Mesenchymal stem cell (in vitro differentiated cells and primary cell): ENCODE measurements at regions not wholly inside any gene's neighbourhood (a gene's known extent, or its start where the extent isn't known, plus 50 kb on each side); places are given as distances from the start of the nearest gene placed in this dataset.

Experiments used
- DNase-seq: peaks from one replicate; pipeline ENCODE4 v3.0.0-alpha.2; 2013
- H2AFZ ChIP-seq: one replicate; pipeline ENCODE4 v1.6.1; 2013; ENCODE audit warnings: low read depth, mild to moderate bottlenecking, control low read depth, inconsistent platforms, low read length, moderate library complexity
- H2AK5ac ChIP-seq: 2 replicates; pipeline ENCODE4 v1.6.1; 2013; ENCODE audit warnings: low read length, moderate library complexity, mild to moderate bottlenecking, inconsistent platforms; ENCODE audit not compliant: severe bottlenecking
- H2BK120ac ChIP-seq: one replicate; pipeline ENCODE4 v1.6.1; 2013; ENCODE audit warnings: low read depth, mild to moderate bottlenecking, inconsistent platforms, low read length, moderate library complexity
- H2BK12ac ChIP-seq, 2 experiments: one replicate each; pipeline ENCODE4 v1.6.1; 2013; ENCODE audit warnings: inconsistent platforms in 2 of 2, low read length in 2 of 2, mild to moderate bottlenecking in 2 of 2, moderate library complexity in 2 of 2, control low read depth in 1 of 2
- H2BK15ac ChIP-seq: one replicate; pipeline ENCODE4 v1.6.1; 2013; ENCODE audit warnings: mild to moderate bottlenecking, low read depth, inconsistent platforms; ENCODE audit not compliant: poor library complexity, severe bottlenecking
- H2BK5ac ChIP-seq: 2 replicates; pipeline ENCODE4 v1.6.1; 2013; ENCODE audit warnings: low read depth, mild to moderate bottlenecking, low read length, control low read depth, inconsistent platforms; ENCODE audit not compliant: poor library complexity, severe bottlenecking
- H3K14ac ChIP-seq, 2 experiments: one replicate each; pipeline ENCODE4 v1.6.1; 2013; ENCODE audit warnings: inconsistent platforms in 2 of 2, low read length in 2 of 2, control low read depth in 1 of 2, mild to moderate bottlenecking in 1 of 2, moderate library complexity in 1 of 2
- H3K18ac ChIP-seq, 2 experiments: one replicate each; pipeline ENCODE4 v1.6.1; 2013; ENCODE audit warnings: inconsistent platforms in 2 of 2, low read length in 2 of 2, control low read depth in 1 of 2, low read depth in 1 of 2, mild to moderate bottlenecking in 1 of 2
- H3K23ac ChIP-seq, 2 experiments: one replicate each; pipeline ENCODE4 v1.6.1; 2013; ENCODE audit warnings: inconsistent platforms in 2 of 2, low read length in 2 of 2, mild to moderate bottlenecking in 2 of 2, moderate library complexity in 2 of 2, control low read depth in 1 of 2
- H3K27ac ChIP-seq: 2 replicates; pipeline ENCODE4 v1.5.1; 2013; ENCODE audit warnings: mild to moderate bottlenecking, moderate library complexity, low read length, control low read depth, inconsistent platforms; ENCODE audit not compliant: poor library complexity, severe bottlenecking
- H3K27me3 ChIP-seq, 2 experiments: 2 replicates each; pipeline versions ENCODE4 v1.6.1 to v1.7.0; 2013; ENCODE audit warnings: low read length in 2 of 2, mild to moderate bottlenecking in 2 of 2, moderate library complexity in 2 of 2, control low read depth in 1 of 2, inconsistent platforms in 1 of 2; ENCODE audit not compliant: control insufficient read depth in 1 of 2, insufficient read depth in 1 of 2
- H3K36me3 ChIP-seq, 2 experiments: 2 replicates each; pipeline versions ENCODE4 v1.6.1 to v1.7.0; 2013; ENCODE audit warnings: low read length in 2 of 2, control low read depth in 1 of 2, inconsistent platforms in 1 of 2, low read depth in 1 of 2, mild to moderate bottlenecking in 1 of 2; ENCODE audit not compliant: insufficient read depth in 2 of 2, control insufficient read depth in 1 of 2
- H3K4ac ChIP-seq, 2 experiments: one replicate each; pipeline ENCODE4 v1.6.1; 2013; ENCODE audit warnings: inconsistent platforms in 2 of 2, low read length in 2 of 2, mild to moderate bottlenecking in 2 of 2, moderate library complexity in 2 of 2, control low read depth in 1 of 2, low read depth in 1 of 2
- H3K4me1 ChIP-seq: 2 replicates; pipeline ENCODE4 v1.6.1; 2013; ENCODE audit warnings: low read depth, low read length, control low read depth; ENCODE audit not compliant: control insufficient read depth, insufficient read depth
- H3K4me2 ChIP-seq: 2 replicates; pipeline ENCODE4 v1.6.1; 2013; ENCODE audit warnings: low read length, mild to moderate bottlenecking, inconsistent platforms; ENCODE audit not compliant: poor library complexity, severe bottlenecking
- H3K4me3 ChIP-seq, 2 experiments: 2 replicates each; pipeline versions ENCODE4 v1.5.1 to v1.7.0; 2013; ENCODE audit warnings: low read length in 2 of 2, mild to moderate bottlenecking in 2 of 2, control low read depth in 1 of 2, low read depth in 1 of 2; ENCODE audit not compliant: insufficient read depth in 1 of 2
- H3K79me1 ChIP-seq: replicated peaks from 2 replicates; pipeline ENCODE4 v1.6.1; 2013; ENCODE audit warnings: mild to moderate bottlenecking, control low read depth, low read length, inconsistent platforms; ENCODE audit not compliant: poor library complexity, severe bottlenecking
- H3K9ac ChIP-seq: 2 replicates; pipeline ENCODE4 v1.7.0; 2013; ENCODE audit warnings: mild to moderate bottlenecking, low read length, moderate library complexity
- H3K9me3 ChIP-seq: 2 replicates; pipeline ENCODE4 v1.7.0; 2013; ENCODE audit warnings: mild to moderate bottlenecking, low read length; ENCODE audit not compliant: control insufficient read depth
- H4K8ac ChIP-seq: one replicate; pipeline ENCODE4 v1.6.1; 2013; ENCODE audit warnings: inconsistent platforms, mild to moderate bottlenecking, low read length, moderate library complexity
- H4K91ac ChIP-seq: one replicate; pipeline ENCODE4 v1.6.1; 2013; ENCODE audit warnings: mild to moderate bottlenecking, low read length, inconsistent platforms
- WGBS: methylation state at CpG from one replicate; pipeline ENCODE4 v1.1.7; 2013; ENCODE audit warnings: mixed read lengths; 5-methylcytosine and 5-hydroxymethylcytosine counted together

GRCh38 chr6:148112851-148113319 is 229.8 kb upstream of the SASH1 start:
- Histone ChIP-seq H3K18ac (no peak overlapping the region), H3K36me3 (no peaks in the 10 kb centered on the region), H3K4me3 (no peak overlapping the region), H3K27me3 (no peaks in the 10 kb centered on the region), H3K4me2 (no peak overlapping the region), H3K9me3 (no peaks in the 10 kb centered on the region), H2BK12ac (no peak overlapping the region), H3K4ac (no peak overlapping the region), H4K8ac (no peak overlapping the region), H2BK15ac (no peak overlapping the region), H3K79me1 (no peaks in the 10 kb centered on the region), H2BK120ac (no peak overlapping the region), H3K4me1 (no peaks in the 10 kb centered on the region), H3K27ac (no peak overlapping the region), H3K14ac (no peak overlapping the region), H3K9ac (no peak overlapping the region), H2AFZ (no peak overlapping the region), H3K23ac (no peak overlapping the region), H2AK5ac (no peak overlapping the region), H2BK5ac (no peak overlapping the region), H4K91ac (no peak overlapping the region)
- no peak for DNase-seq
- WGBS: 96% methylated on average over 2 of the region's 2 CpGs

GRCh38 chr6:148116001-148116400 is 226.6 kb upstream of the SASH1 start:
- Histone ChIP-seq H3K9me3 (no peaks in the 10 kb centered on the region), H4K91ac (no peak overlapping the region), H2BK15ac (no peak overlapping the region), H3K36me3 (no peaks in the 10 kb centered on the region), H3K18ac (no peak overlapping the region), H3K9ac (no peak overlapping the region), H3K4ac (no peak overlapping the region), H2AFZ (no peak overlapping the region), H3K4me3 (no peak overlapping the region), H2BK5ac (no peak overlapping the region), H3K14ac (no peak overlapping the region), H3K4me2 (no peak overlapping the region), H4K8ac (no peak overlapping the region), H3K4me1 (no peaks in the 10 kb centered on the region), H2BK12ac (no peak overlapping the region), H3K27ac (no peak overlapping the region), H3K23ac (no peak overlapping the region), H2BK120ac (no peak overlapping the region), H2AK5ac (no peak overlapping the region), H3K27me3 (no peaks in the 10 kb centered on the region), H3K79me1 (no peaks in the 10 kb centered on the region)
- DNase-seq: no peak
- 89% methylated on average over 2 of the region's 3 CpGs for WGBS

- no peaks in the 10 kb centered on the region for H3K27me3 ChIP-seq
- H3K9ac ChIP-seq: no peak overlapping the region
- no peak overlapping the region for H3K23ac ChIP-seq
- H2AFZ ChIP-seq: no peak overlapping the region
- H2BK120ac ChIP-seq: no peak overlapping the region
- H3K18ac ChIP-seq: no peak overlapping the region
- no peaks in the 10 kb centered on the region for H3K79me1 ChIP-seq
- H3K14ac ChIP-seq: no peak overlapping the region
- H3K27ac ChIP-seq: no peak overlapping the region
- no peak overlapping the region for H3K4me2 ChIP-seq
- no peak overlapping the region for H2BK15ac ChIP-seq
- H4K91ac ChIP-seq: no peak overlapping the region
- no peak overlapping the region for H2BK12ac ChIP-seq
- H2AK5ac ChIP-seq: no peak overlapping the region
- H3K4me3 ChIP-seq: no peak overlapping the region
- no peaks in the 10 kb centered on the region for H3K4me1 ChIP-seq
- H2BK5ac ChIP-seq: no peak overlapping the region
- no CpG with 5 or more reads among the region's 1 CpG for WGBS
- H3K36me3 ChIP-seq: no peaks in the 10 kb centered on the region
- H3K4ac ChIP-seq: no peak overlapping the region
- H3K9me3 ChIP-seq: no peaks in the 10 kb centered on the region
- DNase-seq: no peak
- no peak overlapping the region for H4K8ac ChIP-seq
Measured at GRCh38 chr6:148118244-148118643, 224.4 kb upstream of the SASH1 start.

GRCh38 chr6:148128014-148128730 is 214.5 kb upstream of the SASH1 start:
- H3K27me3 ChIP-seq: no peaks in the 10 kb centered on the region
- H2BK15ac ChIP-seq: no peak overlapping the region
- H3K27ac ChIP-seq: no peak overlapping the region
- no peak overlapping the region for H2BK12ac ChIP-seq
- no peak overlapping the region for H3K14ac ChIP-seq
- no peaks in the 10 kb centered on the region for H3K4me1 ChIP-seq
- H4K8ac ChIP-seq: no peak overlapping the region
- 100% methylated on average over 4 of the region's 6 CpGs for WGBS
- H3K23ac ChIP-seq: no peak overlapping the region
- H2AK5ac ChIP-seq: no peak overlapping the region
- no peaks in the 10 kb centered on the region for H3K79me1 ChIP-seq
- no peak overlapping the region for H4K91ac ChIP-seq
- H2BK5ac ChIP-seq: no peak overlapping the region
- no peaks in the 10 kb centered on the region for H3K9me3 ChIP-seq
- no peak overlapping the region for H3K18ac ChIP-seq
- H3K36me3 ChIP-seq: no peaks in the 10 kb centered on the region
- no peak overlapping the region for H3K9ac ChIP-seq
- no peak overlapping the region for H2AFZ ChIP-seq
- H2BK120ac ChIP-seq: no peak overlapping the region
- H3K4ac ChIP-seq: no peak overlapping the region
- H3K4me3 ChIP-seq: no peak overlapping the region
- H3K4me2 ChIP-seq: no peak overlapping the region
- no peak for DNase-seq
